DMS53 treated with DMSO at 0.1 percent for 48 hours (cell line): ENCODE measurements at regions not wholly inside any gene's neighbourhood (a gene's known extent, or its start where the extent isn't known, plus 50 kb on each side); places are given as distances from the start of the nearest gene placed in this dataset.

Source experiments
- DNase-seq: peaks from one replicate; lab custom pipeline; 2025; ENCODE audit not compliant: unreplicated experiment; lab: John Stamatoyannopoulos, UW

- no peak for DNase-seq
Observed at GRCh38 chr2:144285324-144285723, 234.6 kb downstream of the ZEB2 start.

- DNase-seq: no peak
Observed at GRCh38 chr2:144281476-144281875, 238.4 kb downstream of the ZEB2 start.

- DNase-seq: no peak
Observed at GRCh38 chr2:144280009-144280408, 239.9 kb downstream of the ZEB2 start.

GRCh38 chr2:144279165-144279564, 240.8 kb downstream of the ZEB2 start:
- DNase-seq: no peak

- no peak for DNase-seq
Observed at GRCh38 chr2:144277622-144278354, 242.1 kb downstream of the ZEB2 start.

DNA sequence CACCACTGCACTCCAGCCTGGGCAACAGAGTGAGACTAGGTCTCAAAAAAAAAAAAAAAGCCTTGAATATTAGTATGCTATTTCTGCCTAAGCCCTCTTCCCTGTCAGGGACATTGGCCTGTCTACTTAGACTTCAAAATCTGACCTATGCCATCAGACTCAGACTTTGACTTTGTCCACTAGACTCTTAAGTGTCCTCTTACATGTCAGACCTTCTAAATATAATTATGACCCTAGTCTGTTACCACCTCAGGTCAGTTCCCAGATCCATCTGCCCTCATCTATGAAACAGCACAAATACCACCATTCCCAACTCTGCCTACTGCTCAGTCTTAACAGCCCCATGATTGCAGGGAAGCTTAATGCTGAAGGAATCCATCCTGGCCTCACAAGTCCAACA, 244.6 kb downstream of the ZEB2 start:
- no peak for DNase-seq

DNA sequence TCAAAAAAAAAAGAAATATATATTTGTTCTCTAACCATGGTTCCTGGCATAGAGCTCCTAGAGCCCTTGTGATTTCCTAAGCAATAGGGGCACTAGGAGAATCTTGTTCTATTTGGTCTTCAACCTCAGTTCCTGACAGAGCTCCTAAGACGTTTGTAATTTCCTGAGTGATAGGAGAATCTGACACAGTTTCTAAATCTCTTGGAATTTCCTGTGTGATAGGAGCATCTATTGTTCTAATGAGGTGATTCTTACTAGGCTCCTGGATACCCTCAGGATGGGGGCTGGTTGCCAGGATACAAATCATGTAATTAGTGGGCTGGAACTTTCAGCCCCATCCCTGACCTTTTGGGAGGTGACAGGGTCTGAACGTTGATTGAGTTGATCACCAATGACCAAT, 245.8 kb downstream of the ZEB2 start:
- DNase-seq: no peak

DNA sequence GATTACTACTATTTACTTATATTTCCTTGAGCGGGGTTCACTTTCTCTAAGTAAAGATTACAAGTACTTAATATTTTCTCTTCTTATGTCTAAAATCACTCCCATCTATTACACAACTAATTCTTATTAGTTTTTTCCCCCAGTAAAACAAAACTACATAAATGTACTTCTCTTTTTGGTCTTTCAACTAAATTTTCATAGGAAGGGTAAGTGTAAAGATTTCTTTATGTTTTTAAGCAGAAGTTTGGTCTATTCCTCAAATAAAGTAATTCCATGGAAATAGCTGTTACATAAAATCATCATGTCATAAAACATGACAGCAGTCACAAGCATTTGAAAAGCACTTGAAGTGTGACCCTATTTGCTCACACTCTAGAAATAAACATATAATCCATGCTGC, 249.0 kb downstream of the ZEB2 start:
- DNase-seq: no peak

DNA sequence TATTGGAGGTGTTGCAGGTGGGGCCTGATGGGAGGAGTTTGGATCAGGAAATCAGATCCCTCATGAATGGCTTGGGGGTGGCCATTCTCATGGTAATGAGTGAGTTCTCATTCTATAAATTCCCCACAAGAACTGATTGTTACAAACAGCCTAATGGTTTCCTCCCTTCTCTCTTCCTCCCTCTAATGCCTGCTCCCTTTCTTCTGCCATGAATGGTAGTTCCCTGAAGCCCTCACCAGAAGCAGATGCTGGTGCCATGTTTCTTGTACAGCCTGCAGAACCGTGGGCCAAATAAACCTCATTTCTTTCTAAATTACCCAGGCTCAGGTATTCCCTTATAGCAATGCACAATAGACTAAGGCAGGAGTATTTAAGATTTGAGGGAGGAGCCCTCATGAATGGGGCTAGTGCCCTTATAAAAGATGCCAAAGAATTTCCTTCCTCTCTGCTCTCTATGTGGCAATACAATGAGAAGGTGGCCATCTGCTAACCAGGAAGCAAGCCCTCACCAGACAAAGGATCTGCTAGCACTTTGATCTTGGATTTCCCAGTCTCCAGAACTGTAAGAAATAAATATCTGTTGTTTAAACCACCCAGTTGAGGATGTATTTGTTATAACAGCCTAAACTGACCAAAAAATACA, 251.8 kb downstream of the ZEB2 start:
- DNase-seq: no peak

- no peak for DNase-seq
Observed at GRCh38 chr2:144267239-144267638, 252.7 kb downstream of the ZEB2 start.

- DNase-seq: no peak
Observed at GRCh38 chr2:144265654-144266053, 254.3 kb downstream of the ZEB2 start.

DNA sequence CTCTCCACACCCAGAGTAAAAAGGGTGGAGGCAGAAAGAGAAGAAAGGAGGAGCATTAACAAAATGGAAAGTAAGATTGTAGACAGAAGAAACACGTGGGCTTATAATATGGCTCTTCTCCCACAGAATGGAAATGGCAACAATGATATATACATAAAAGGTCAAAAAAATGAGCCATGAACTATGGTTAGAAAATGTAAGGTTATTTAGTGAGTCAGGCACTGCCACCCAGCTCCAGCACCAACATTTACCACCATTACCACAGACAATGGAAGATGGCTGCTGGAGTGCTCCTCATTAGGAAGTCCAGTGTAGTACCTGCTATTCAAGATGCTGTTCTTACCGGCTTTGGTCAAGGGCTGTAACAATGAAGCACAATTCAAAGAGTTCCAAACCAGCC, 258.0 kb downstream of the ZEB2 start:
- no peak for DNase-seq

DNA sequence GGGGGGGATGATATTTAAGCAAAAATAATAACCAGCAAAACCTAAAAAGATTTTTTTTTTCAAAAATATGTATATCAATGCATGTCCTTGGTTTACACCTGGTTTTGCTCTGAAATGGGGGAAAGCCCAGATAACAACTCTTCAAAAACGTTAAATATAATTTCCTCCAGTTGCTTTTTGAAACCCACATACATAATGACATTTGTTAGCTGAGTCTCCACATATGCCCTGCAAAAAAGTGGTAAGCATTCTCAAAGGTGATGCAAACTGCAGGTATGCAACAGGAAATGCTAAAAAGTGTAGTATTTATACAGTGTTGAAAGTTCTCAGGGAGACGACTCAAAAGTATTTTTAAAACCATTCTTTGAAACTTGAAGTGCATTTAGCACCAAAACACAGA, 258.6 kb downstream of the ZEB2 start:
- no peak for DNase-seq

- DNase-seq: no peak
Observed at GRCh38 chr2:144259332-144259731, 260.6 kb downstream of the ZEB2 start.

DNA sequence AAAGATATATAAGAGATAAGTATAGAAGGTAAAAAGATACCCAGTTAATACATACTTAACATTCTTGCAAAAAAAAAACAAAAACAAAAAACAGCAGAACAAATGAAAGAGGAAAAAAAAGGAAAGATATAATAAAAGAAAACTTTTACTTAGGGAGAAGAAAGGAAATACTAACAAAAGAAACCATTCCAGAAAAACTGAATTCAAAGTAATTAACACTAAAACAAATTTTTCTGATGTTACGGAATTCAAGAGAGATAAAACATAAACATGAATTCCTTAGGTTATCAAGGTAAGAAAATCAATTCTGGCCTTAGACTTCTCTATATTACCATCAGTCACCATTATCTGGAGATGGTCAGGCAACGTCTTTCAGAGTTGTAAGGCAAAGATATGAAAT, 261.8 kb downstream of the ZEB2 start:
- no peak for DNase-seq

GRCh38 chr2:144256996-144257707, 262.8 kb downstream of the ZEB2 start:
- no peak for DNase-seq

DNA sequence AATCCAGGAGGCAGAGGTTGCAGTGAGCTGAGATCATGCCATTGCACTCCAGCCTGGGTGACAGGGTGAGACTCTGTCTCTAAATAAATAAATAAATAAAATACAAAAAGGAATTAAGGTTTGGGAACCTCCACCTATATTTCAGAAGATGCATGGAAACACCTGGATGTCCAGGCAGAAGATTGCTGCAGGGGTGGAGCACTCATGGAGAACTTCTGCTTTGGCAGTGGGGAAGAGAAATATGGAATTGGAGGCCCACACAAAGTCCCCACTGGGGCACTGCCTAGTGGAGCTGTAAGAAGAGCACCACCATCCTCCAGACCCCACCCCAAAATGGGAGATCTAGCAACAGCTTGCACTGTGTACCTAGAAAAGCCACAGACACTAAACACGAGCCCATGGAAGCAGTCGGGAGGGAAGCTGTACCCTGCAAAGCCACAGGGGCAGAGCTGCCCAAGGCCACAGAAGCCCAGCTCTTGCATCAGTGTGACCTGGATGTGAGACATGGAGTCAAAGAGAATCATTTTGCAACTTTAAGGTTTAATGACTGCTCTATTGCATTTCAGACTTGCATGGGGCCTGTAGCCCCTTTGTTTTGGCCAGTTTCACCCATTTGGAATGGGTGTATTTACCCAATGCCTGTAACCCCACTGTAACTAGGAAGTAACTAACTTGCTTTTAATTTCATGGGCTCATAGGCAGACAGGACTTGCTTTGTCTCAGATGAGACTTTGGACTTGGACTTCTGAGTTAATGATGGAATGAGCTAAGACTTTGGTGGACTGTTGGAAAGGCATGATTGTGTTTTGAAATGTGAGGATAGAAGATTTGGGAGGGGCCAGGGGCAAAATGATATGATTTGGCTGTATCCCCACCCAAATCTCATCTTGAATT, 265.3 kb downstream of the ZEB2 start:
- DNase-seq: no peak

GRCh38 chr2:144253743-144254142, 266.2 kb downstream of the ZEB2 start:
- no peak for DNase-seq

- no peak for DNase-seq
Observed at GRCh38 chr2:144252694-144253093, 267.2 kb downstream of the ZEB2 start.

GRCh38 chr2:144249035-144249637, 270.8 kb downstream of the ZEB2 start:
- DNase-seq: no peak
